COR-L47 (cell line): ENCODE measurements at regions not wholly inside any gene's neighbourhood (a gene's known extent, or its start where the extent isn't known, plus 50 kb on each side); places are given as distances from the start of the nearest gene placed in this dataset.
A peak's percentile ranks its signal among the peaks of the same experiment; 100 is the strongest.

ENCODE experiments used
- DNase-seq: peaks from one replicate; lab custom pipeline; 2025; lab: John Stamatoyannopoulos, UW

GRCh38 chr7:67843001-67843565, 846.5 kb downstream of the TYW1 start:
- peak; percentile 16 for DNase-seq

DNA sequence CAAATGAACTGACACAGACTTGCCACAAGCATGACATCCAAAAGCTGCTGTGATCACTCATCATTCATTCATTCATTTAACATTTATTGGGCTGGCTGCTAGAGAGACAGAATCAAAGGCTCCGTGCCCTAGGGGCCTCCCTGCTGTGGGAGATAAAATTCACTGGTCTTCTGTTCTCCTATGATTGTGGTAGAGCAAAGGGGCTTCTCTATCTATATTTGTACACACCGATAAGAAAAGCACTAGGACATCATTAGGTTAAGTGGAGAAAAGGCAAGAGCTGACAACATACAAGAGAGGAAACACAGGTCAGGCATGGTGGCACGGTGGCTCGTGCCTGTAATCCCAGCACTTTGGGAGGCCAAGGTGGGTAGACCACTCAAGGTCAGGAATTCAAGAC, 847.0 kb downstream of the TYW1 start:
- no peak for DNase-seq

DNA sequence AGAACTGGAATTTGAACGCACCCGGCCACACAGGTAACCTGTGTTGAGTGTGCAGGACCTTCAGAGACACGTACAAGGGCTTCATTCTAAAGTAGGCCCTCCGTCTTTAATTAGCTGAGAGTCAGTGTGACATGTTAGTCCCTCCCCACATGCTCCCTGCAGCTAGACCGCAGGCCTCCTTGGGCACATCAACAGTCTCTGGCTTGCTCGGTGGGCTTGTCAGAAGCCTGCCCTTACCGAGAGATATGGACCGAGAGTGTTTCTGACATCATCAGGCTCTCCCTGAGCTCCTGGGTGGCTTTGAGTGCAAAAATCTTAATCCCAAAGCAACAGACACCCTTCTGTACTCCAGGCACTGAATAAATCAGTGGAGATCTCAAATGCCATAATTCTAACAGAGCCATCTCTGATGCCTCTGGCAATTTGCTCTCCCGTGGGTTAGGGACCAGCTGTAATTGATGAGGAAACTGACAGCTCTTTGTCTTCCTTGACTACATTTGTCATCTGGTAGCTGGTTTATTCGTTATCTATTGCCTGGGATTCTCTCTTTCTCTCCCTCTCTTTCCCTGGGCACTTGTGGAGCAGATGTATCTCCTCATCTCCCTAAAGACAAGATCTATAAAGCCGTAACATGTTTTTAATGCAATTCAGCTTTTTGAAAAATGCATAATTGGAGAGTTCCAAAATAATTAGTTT, 850.6 kb downstream of the TYW1 start:
- no peak for DNase-seq

- DNase-seq: no peak
These were observed 857.9 kb downstream of the TYW1 start for GRCh38 chr7:67854221-67855178.

GRCh38 chr7:67855322-67855721, 858.7 kb downstream of the TYW1 start:
- no peak for DNase-seq

GRCh38 chr7:67856046-67856445, 859.4 kb downstream of the TYW1 start:
- DNase-seq: no peak

DNA sequence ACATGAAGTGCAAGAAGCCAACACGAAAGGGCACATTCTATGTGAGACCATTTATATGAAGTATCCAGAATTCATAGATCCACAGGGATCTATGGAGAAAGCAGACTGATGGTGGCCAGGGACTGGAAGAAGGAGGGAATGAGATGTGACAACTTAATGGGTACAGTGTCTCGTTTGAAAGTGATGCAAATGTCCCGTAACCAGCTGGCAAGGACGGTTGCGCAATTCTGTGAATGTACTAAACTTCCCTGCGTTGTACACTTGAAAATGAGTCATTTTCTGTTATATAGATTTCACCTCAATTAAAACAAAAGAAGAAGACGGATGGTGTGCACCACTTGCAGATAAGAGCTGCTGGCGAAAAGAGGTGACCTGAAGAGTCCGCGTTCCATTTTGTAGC, 861.1 kb downstream of the TYW1 start:
- DNase-seq: no peak

- no peak for DNase-seq
These were observed 862.3 kb downstream of the TYW1 start for GRCh38 chr7:67858931-67859330.

DNA sequence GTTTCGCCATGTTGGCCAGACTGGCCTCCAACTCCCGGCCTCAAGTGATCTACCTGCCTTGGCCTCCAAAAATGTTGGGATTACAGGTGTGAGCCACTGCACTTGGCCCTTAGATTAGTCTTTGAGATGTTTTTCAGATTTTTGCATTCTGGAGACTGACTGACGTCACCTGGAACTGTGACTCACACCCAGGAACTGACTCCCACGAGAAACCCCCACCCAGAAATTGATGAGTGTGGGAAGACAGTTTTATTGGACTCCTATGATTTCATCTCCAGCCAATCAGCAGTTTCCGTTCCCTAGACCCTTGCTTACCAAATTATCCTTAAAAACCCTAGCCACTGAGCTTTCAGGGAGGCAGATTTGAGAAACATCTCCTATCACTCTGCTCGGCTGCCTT, 867.3 kb downstream of the TYW1 start:
- DNase-seq: no peak

DNA sequence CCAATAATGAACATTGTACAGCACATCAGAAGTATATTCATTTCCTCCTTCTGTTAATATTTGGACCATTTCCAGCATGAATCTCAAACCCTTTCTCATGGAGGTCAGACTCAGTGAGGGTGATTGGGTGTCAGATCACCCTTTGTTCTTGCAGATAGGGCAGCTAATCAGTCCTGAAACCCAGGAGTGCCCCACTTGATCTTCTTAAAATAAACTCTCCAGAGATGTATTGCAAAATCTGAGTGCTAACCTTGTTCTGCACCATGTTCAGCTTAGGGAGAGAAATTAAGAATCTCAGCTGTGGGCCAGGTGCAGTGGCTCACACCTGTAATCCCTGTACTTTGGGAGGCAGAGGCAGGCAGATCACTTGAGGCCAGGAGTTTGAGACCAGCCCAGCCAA, 869.4 kb downstream of the TYW1 start:
- DNase-seq: no peak

DNA sequence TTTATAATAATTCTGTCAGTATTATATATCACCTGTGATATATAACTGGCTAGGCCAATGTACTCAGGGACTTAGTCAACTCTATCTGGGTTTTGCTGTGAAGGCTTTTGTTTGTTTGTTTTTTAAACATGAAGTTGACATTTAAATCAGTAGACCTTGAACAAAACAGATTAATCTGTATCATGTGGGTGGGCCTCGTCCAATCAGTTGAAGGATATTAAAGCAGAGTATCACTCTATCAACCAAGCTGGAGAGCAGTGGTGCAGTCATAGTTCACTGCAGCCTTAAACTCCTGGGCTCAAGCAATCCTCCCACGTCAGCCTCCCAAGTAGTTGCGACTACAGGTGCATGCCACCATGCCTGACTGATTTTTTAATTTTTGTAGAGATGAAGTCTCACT, 870.2 kb downstream of the TYW1 start:
- no peak for DNase-seq

DNA sequence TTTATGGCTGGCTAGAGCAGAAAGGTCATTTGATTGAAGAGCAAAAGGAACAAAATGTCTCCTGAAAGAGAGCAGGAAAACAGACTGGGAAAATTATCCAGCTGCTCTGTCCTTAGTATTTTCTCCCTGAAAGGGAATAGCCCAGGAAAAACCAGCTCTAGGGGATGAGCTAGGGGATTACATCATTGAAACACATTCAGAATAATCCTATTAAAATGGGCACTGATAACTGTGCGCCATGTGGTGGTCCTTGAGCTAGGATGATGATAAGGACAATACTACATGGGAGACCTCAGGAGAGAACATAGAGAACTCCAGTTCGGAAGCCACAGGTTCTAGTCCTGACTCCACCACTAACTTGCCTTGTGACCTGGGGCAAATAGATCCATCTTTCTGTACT, 873.8 kb downstream of the TYW1 start:
- no peak for DNase-seq

DNA sequence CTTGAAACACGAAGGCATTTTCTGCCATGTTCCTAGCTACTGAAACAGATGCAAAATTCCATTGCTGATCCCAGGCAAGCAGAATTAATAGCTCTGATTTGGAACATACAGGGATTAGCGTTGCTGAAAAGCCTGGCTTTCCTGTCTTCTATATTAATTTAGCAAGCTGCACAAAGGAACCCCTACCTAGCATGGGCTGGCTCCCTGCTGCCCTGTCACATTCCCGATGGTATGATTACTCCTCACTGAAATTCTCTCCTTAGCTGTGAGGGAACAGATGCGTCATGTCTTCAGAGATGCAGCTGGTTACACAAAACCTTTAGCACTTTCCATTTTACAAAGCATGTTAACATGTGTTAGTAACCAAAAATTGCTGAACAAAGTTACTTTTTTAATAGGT, 878.9 kb downstream of the TYW1 start:
- no peak for DNase-seq

DNA sequence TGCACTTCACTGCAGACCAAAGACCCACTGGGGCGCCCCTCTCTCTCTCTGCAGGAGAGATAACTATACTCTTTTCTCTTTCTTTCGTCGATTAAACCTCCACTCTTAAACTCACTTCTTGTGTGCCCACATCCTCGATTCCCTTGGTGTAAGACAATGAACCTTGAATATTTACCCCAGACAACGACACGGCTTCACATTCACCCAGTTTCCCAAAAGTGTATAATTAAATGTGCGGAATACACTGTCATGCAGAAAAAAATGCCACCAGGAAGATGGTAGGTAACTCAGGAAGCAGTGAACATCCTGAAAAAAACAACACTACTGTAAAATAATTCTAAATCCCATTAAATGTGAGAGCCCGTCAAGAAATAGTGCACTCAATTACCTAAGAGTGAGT, 882.2 kb downstream of the TYW1 start:
- DNase-seq: no peak

GRCh38 chr7:67882843-67883242, 886.2 kb downstream of the TYW1 start:
- no peak for DNase-seq

DNA sequence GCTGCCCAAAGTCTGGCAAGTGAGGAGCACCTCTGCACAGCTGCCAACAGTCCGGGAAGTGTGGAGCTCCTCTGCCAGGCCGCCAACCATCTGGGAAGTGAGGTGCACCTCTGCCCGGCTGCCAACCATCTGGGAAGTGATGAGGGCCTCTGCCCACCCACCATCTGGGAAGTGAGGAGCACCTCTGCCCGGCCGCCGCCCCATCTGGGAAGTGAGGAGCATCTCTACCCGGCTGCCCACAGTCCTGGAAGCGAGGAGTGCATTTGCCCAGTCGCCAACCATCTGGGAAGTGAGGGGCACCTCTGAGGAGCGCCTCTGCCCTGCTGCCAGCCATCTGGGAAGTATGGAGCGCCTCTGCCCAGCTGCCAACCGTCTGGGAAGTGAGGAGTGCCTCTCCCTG, 893.7 kb downstream of the TYW1 start:
- DNase-seq: no peak

- no peak for DNase-seq
These were observed 898.1 kb downstream of the TYW1 start for GRCh38 chr7:67894746-67895145.

DNA sequence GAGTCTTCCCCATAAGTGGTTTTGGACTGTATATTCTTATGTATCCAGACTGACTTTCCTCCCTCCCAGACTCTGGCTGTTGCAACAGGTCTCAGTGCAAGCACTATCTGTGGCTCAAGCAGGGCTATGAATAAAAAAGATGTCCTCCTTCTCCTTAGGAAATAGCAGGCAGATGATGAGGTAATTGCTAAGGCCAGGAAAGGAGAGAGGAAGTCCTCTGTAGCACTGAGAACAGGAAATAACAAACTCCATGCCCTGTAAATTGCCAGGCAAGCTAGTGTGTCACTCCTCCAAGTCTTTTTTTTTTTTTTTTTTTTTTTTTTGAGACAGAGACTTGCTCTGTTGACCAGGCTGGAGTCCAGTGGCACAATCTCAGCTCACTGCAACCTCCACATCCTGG, 900.1 kb downstream of the TYW1 start:
- DNase-seq: no peak

GRCh38 chr7:67900456-67900855, 903.8 kb downstream of the TYW1 start:
- no peak for DNase-seq

DNA sequence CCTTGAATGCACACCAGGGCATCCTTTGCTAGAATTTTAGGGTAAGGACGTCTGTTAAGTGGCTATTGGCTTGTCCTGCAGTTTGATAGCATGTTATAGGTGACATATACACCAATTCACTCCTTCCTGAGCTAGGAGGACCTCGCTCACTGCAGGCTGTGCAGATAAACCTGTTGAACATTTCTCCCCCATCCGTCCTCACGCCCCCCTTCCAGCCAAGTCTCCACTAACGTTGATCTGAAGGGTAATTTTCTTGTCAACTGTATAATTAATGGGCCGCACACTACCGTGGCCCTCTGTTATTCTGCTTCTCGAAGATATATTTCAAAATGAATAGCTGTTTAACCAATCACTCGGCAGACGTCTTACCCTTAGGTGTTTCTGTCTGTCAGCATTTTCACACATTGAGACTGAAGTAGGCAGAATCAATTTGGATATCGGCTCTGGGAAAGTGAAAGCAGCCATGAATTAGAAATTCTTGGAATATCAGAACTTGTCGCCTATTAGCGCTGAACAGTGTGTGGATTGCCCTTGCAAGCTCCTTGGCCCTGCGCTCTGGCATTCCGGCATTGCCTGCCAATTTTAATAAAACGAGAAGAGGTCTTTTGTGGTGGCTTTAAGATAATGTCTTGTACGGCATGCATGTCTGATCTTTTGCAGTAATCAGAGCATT, 905.3 kb downstream of the TYW1 start:
- no peak for DNase-seq

DNA sequence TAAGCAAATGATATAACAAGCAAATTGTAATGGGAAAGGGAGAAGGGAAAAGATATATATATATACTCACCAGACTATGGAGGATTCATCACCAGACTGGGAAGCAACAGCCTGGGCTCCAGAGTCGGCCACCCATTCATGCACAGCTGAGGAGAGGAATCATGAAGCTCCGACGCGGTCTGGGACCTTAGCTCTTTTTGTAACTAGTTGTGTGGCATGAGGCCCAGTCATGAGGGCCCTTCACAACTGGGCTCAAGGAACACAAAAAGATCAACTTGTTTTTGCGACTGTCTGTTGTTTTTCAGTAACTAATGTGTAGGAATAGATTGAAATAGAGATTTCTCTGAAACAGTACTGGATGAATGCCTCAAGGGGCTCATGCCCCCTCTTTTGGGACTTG, 911.2 kb downstream of the TYW1 start:
- DNase-seq: no peak

DNA sequence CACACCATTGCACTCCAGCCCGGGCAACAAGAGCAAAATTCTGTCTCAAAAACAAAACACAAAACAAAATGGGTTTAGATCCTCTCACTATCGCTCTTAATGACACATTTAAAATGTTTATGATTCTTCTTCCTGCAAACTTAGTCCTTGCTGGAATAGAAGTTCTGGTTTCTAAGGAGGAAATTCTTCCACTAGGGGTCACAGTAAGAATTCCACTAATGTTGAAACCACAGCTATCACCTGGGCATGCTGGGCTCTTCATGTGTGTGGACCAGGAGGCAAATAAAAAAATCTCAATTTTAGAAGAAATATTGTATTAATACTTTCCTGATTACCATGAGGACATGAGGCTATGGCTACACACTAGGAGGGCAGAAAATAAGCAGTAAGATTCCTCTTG, 915.8 kb downstream of the TYW1 start:
- DNase-seq: no peak

DNA sequence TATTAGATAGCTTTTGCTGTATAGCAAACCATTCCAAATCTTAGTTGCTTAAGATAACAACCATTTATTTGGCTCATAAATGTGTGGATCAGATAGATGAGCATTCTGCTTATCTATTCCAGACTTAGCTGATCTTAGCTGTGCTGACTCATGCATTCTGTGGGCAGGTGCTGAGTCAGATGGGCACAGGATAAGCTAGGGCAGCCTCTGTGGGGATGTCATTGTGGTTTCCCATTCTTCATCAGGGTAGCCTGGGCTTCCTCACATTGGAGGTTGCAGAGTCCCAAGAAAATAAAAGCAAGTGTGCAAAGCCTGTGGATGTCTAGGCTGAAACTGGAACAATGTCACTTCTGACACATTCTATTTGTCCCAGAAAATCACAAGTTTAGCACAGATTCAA, 917.0 kb downstream of the TYW1 start:
- DNase-seq: no peak
